ENCODE measurements at regions not wholly inside any gene's neighbourhood (a gene's known extent, or its start where the extent isn't known, plus 50 kb on each side); places are given as distances from the start of the nearest gene placed in this dataset.

GRCh38 chr2:2874341-2874740 lies 503.3 kb downstream of the EIPR1 start:
- TF ChIP-seq PPARA (CRISPR knock-in tag; IDR thresholded peaks at IDR 0.05; ENCODE audit: borderline replicate concordance), result no peak
- no peak for TF ChIP-seq TSHZ2 (CRISPR knock-in tag; IDR thresholded peaks at IDR 0.05)
- no peak for TF ChIP-seq ZNF565 (CRISPR knock-in tag; conservative IDR thresholded peaks at IDR 0.05; ENCODE audit: low read depth)
- TF ChIP-seq ARNTL (CRISPR knock-in tag; IDR thresholded peaks at IDR 0.05; ENCODE audit: borderline replicate concordance, low read depth), result no peak
- TF ChIP-seq CREB5 (CRISPR knock-in tag; IDR thresholded peaks at IDR 0.05; ENCODE audit: low read depth), result no peak
- TF ChIP-seq SNAI2 (CRISPR knock-in tag; IDR thresholded peaks at IDR 0.05), result no peak
- no peak for TF ChIP-seq BACH2 (CRISPR knock-in tag; IDR thresholded peaks at IDR 0.05; ENCODE audit: borderline replicate concordance)
- no peak for TF ChIP-seq OSR1 (CRISPR knock-in tag; IDR thresholded peaks at IDR 0.05)
- TF ChIP-seq ZFP30 (CRISPR knock-in tag; IDR thresholded peaks at IDR 0.05), result no peak
- no peak for TF ChIP-seq CSDC2 (CRISPR knock-in tag; IDR thresholded peaks at IDR 0.05)
- no peak for TF ChIP-seq POU6F1 (CRISPR knock-in tag; IDR thresholded peaks at IDR 0.05; ENCODE audit: borderline replicate concordance, low read depth)
- TF ChIP-seq ZNF8 (CRISPR knock-in tag; IDR thresholded peaks at IDR 0.05), result no peak
- ATAC-seq, result no peak

GRCh38 chr2:2873450-2873811 lies 504.2 kb downstream of the EIPR1 start:
- no peak for ATAC-seq
- TF ChIP-seq PPARA (CRISPR knock-in tag; IDR thresholded peaks at IDR 0.05; ENCODE audit: borderline replicate concordance), result no peak
- no peak for TF ChIP-seq CSRNP3 (CRISPR knock-in tag; IDR thresholded peaks at IDR 0.05)
- no peak for TF ChIP-seq OSR1 (CRISPR knock-in tag; IDR thresholded peaks at IDR 0.05)
- no peak for TF ChIP-seq ZNF8 (CRISPR knock-in tag; IDR thresholded peaks at IDR 0.05)
- TF ChIP-seq TSHZ2 (CRISPR knock-in tag; IDR thresholded peaks at IDR 0.05), result no peak
- no peak for TF ChIP-seq ZFP30 (CRISPR knock-in tag; IDR thresholded peaks at IDR 0.05)
- TF ChIP-seq ZC3H10 (CRISPR knock-in tag; IDR thresholded peaks at IDR 0.05), result no peak
- TF ChIP-seq ZNF70 (CRISPR knock-in tag; IDR thresholded peaks at IDR 0.05), result no peak
- TF ChIP-seq GLIS3 (CRISPR knock-in tag; IDR thresholded peaks at IDR 0.05), result no peak
- no peak for TF ChIP-seq RARB (CRISPR knock-in tag; IDR thresholded peaks at IDR 0.05)
- TF ChIP-seq ZFP3 (CRISPR knock-in tag; IDR thresholded peaks at IDR 0.05), result no peak
- no peak for TF ChIP-seq TCF4 (CRISPR knock-in tag; IDR thresholded peaks at IDR 0.05; ENCODE audit: borderline replicate concordance)
- no peak for TF ChIP-seq SNAI2 (CRISPR knock-in tag; IDR thresholded peaks at IDR 0.05)
- no peak for TF ChIP-seq PATZ1 (CRISPR knock-in tag; IDR thresholded peaks at IDR 0.05; ENCODE audit: borderline replicate concordance)
- no peak for TF ChIP-seq ESRRG (CRISPR knock-in tag; IDR thresholded peaks at IDR 0.05)
- TF ChIP-seq CREB5 (CRISPR knock-in tag; IDR thresholded peaks at IDR 0.05; ENCODE audit: low read depth), result no peak

All from SK-N-SH treated with all-trans-retinoic acid at 6 μM for 48 hours (cell line).